SK-N-SH treated with all-trans-retinoic acid at 6 μM for 48 hours (cell line): ENCODE measurements at regions not wholly inside any gene's neighbourhood (a gene's known extent, or its start where the extent isn't known, plus 50 kb on each side); places are given as distances from the start of the nearest gene placed in this dataset.

Experiments
- ATAC-seq: fragments of 200-7000 bp; cut with Tn5 transposase; 3 replicates; pipeline ENCODE4 v1.9.1; 2020; ENCODE audit warnings: mild to moderate bottlenecking, moderate library complexity
- ARNTL ChIP-seq: fragments of 450-650 bp; formaldehyde crosslinking; IDR thresholded peaks from 2 replicates; pipeline ENCODE4 v1.5.0; 2020; ENCODE audit warnings: low read depth, mild to moderate bottlenecking, moderate library complexity, borderline replicate concordance
- CSDC2 ChIP-seq: fragments of 250-450 bp; sonication (Bioruptor Pico); IDR thresholded peaks from 2 replicates; pipeline ENCODE4 v1.5.0; 2020; ENCODE audit warnings: mild to moderate bottlenecking, moderate library complexity
- ESRRG ChIP-seq: fragments of 250-450 bp; sonication (Bioruptor Pico); IDR thresholded peaks from 2 replicates; pipeline ENCODE4 v1.6.1; 2021; ENCODE audit warnings: mild to moderate bottlenecking
- GLIS3 ChIP-seq: fragments of 250-450 bp; sonication (Bioruptor Pico); IDR thresholded peaks from 2 replicates; pipeline ENCODE4 v1.5.0; 2020; ENCODE audit warnings: mild to moderate bottlenecking, moderate library complexity
- OSR1 ChIP-seq: fragments of 250-450 bp; sonication (Bioruptor Pico); IDR thresholded peaks from 2 replicates; pipeline ENCODE4 v1.8.0; 2022; ENCODE audit warnings: moderate library complexity, mild to moderate bottlenecking, inconsistent platforms
- PPARA ChIP-seq: fragments of 250-450 bp; sonication (Bioruptor Pico); IDR thresholded peaks from 2 replicates; pipeline ENCODE4 v1.5.0; 2020; ENCODE audit warnings: mild to moderate bottlenecking, borderline replicate concordance
- RARB ChIP-seq: fragments of 250-450 bp; sonication (Bioruptor Pico); IDR thresholded peaks from 2 replicates; pipeline ENCODE4 v1.8.0; 2021; ENCODE audit warnings: mild to moderate bottlenecking, moderate library complexity
- SNAI2 ChIP-seq: fragments of 250-450 bp; sonication (Bioruptor Pico); IDR thresholded peaks from 2 replicates; pipeline ENCODE4 v1.5.0; 2020; ENCODE audit warnings: mild to moderate bottlenecking, moderate library complexity
- TCF4 ChIP-seq: fragments of 250-450 bp; sonication (Bioruptor Pico); IDR thresholded peaks from 2 replicates; pipeline ENCODE4 v1.8.0; 2021; ENCODE audit warnings: mild to moderate bottlenecking, moderate library complexity, borderline replicate concordance
- TOX ChIP-seq: fragments of 250-450 bp; sonication (Bioruptor Pico); IDR thresholded peaks from 2 replicates; pipeline ENCODE4 v1.8.0; 2021; ENCODE audit warnings: mild to moderate bottlenecking, moderate library complexity, borderline replicate concordance
- ZC3H10 ChIP-seq: fragments of 250-450 bp; sonication (Bioruptor Pico); IDR thresholded peaks from 2 replicates; pipeline ENCODE4 v1.5.1; 2021; ENCODE audit warnings: mild to moderate bottlenecking, moderate library complexity
- ZFP3 ChIP-seq: fragments of 250-450 bp; sonication (Bioruptor Pico); IDR thresholded peaks from 2 replicates; pipeline ENCODE4 v1.5.0; 2020; ENCODE audit warnings: mild to moderate bottlenecking, moderate library complexity
- ZFP30 ChIP-seq: fragments of 450-650 bp; formaldehyde crosslinking; IDR thresholded peaks from 2 replicates; pipeline ENCODE4 v1.5.0; 2022; ENCODE audit warnings: mild to moderate bottlenecking, moderate library complexity
- ZNF565 ChIP-seq: fragments of 450-650 bp; formaldehyde crosslinking; conservative IDR thresholded peaks from 2 replicates; pipeline ENCODE4 v1.5.0; 2020; ENCODE audit warnings: low read depth, mild to moderate bottlenecking, moderate library complexity
- ZNF70 ChIP-seq: fragments of 450-650 bp; formaldehyde crosslinking; IDR thresholded peaks from 2 replicates; pipeline ENCODE4 v1.5.0; 2020; ENCODE audit warnings: mild to moderate bottlenecking, moderate library complexity
- ZNF8 ChIP-seq: fragments of 450-650 bp; formaldehyde crosslinking; IDR thresholded peaks from 2 replicates; pipeline ENCODE4 v1.5.0; 2020; ENCODE audit warnings: mild to moderate bottlenecking, moderate library complexity
- TF ChIP-seq, protein P1 (sequence below): fragments of 250-450 bp; sonication (Bioruptor Pico); IDR thresholded peaks from 2 replicates; pipeline ENCODE4 v1.5.1; 2020; ENCODE audit warnings: low read depth, mild to moderate bottlenecking, moderate library complexity
- TF ChIP-seq, protein P2 (sequence below): fragments of 250-450 bp; sonication (Bioruptor Pico); IDR thresholded peaks from 2 replicates; pipeline ENCODE4 v1.5.1; 2021; ENCODE audit warnings: mild to moderate bottlenecking, moderate library complexity
- TF ChIP-seq, protein P3 (sequence below): fragments of 250-450 bp; sonication (Bioruptor Pico); IDR thresholded peaks from 2 replicates; pipeline ENCODE4 v1.8.0; 2021; ENCODE audit warnings: low read depth, mild to moderate bottlenecking, moderate library complexity, borderline replicate concordance
- TF ChIP-seq, protein P4 (sequence below): fragments of 250-450 bp; sonication (Bioruptor Pico); IDR thresholded peaks from 2 replicates; pipeline ENCODE4 v1.5.0; 2020; ENCODE audit warnings: mild to moderate bottlenecking, moderate library complexity
- TF ChIP-seq, protein P5 (sequence below): fragments of 250-450 bp; sonication (Bioruptor Pico); IDR thresholded peaks from 2 replicates; pipeline ENCODE4 v1.8.0; 2020; ENCODE audit warnings: mild to moderate bottlenecking, moderate library complexity, borderline replicate concordance

DNA sequence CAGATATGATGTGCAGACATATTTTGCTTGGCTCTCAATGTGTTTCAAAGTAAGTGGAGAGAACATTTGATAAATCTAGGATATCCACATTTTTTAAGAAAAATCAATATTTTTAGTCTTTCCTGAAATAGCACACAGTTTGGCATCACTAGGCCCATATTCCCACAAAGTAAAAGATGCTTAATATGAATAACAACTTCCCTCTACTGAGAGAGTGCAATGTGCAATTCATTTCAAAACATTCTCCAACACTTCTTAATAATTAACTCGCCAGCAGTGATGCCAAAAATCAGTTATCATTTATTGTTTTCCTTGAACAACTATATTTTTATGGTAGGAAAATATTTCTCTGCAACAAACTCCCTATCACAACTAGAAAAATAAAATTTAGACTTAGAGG lies 800.2 kb upstream of the MBL2 start:
- TF ChIP-seq, protein P1, sequence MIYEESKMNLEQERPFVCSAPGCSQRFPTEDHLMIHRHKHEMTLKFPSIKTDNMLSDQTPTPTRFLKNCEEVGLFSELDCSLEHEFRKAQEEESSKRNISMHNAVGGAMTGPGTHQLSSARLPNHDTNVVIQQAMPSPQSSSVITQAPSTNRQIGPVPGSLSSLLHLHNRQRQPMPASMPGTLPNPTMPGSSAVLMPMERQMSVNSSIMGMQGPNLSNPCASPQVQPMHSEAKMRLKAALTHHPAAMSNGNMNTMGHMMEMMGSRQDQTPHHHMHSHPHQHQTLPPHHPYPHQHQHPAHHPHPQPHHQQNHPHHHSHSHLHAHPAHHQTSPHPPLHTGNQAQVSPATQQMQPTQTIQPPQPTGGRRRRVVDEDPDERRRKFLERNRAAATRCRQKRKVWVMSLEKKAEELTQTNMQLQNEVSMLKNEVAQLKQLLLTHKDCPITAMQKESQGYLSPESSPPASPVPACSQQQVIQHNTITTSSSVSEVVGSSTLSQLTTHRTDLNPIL = no peak
- no peak for TF ChIP-seq GLIS3 (CRISPR knock-in tag)
- TF ChIP-seq RARB (CRISPR knock-in tag) = no peak
- TF ChIP-seq ARNTL (CRISPR knock-in tag) = no peak
- TF ChIP-seq TOX (CRISPR knock-in tag) = no peak
- TF ChIP-seq ESRRG (CRISPR knock-in tag) = no peak
- TF ChIP-seq, protein P2, sequence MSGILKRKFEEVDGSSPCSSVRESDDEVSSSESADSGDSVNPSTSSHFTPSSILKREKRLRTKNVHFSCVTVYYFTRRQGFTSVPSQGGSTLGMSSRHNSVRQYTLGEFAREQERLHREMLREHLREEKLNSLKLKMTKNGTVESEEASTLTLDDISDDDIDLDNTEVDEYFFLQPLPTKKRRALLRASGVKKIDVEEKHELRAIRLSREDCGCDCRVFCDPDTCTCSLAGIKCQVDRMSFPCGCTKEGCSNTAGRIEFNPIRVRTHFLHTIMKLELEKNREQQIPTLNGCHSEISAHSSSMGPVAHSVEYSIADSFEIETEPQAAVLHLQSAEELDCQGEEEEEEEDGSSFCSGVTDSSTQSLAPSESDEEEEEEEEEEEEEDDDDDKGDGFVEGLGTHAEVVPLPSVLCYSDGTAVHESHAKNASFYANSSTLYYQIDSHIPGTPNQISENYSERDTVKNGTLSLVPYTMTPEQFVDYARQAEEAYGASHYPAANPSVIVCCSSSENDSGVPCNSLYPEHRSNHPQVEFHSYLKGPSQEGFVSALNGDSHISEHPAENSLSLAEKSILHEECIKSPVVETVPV = no peak
- TF ChIP-seq, all 23 proteins: peak for 0
- no peak for ATAC-seq

DNA sequence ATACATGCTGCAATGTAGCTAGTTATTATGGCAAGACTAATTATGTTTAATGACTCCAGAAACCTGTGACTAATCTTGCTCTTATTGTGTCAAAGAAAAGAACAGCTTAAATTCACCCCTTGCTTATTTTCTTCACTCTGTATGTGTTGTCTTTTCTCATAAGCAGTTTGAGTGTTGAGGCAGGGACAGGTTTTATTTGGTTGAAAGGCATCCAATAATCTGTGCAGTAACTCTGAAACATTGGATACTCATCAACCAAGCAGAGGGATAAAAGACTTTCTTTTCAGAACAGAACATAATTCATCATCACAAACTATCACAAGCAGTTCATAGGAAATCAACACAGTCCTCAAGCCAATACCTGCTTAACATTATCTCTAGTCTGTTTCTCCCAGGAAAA lies 797.6 kb upstream of the MBL2 start:
- TF ChIP-seq, protein P3, sequence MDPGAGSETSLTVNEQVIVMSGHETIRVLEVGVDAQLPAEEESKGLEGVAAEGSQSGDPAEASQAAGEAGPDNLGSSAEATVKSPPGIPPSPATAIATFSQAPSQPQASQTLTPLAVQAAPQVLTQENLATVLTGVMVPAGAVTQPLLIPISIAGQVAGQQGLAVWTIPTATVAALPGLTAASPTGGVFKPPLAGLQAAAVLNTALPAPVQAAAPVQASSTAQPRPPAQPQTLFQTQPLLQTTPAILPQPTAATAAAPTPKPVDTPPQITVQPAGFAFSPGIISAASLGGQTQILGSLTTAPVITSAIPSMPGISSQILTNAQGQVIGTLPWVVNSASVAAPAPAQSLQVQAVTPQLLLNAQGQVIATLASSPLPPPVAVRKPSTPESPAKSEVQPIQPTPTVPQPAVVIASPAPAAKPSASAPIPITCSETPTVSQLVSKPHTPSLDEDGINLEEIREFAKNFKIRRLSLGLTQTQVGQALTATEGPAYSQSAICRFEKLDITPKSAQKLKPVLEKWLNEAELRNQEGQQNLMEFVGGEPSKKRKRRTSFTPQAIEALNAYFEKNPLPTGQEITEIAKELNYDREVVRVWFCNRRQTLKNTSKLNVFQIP (CRISPR knock-in tag) = no peak
- TF ChIP-seq SNAI2 (no peak), CSDC2 (CRISPR knock-in tag) (no peak), TOX (CRISPR knock-in tag) (no peak), ESRRG (CRISPR knock-in tag) (no peak), ZNF70 (CRISPR knock-in tag) (no peak), OSR1 (CRISPR knock-in tag) (no peak), ZC3H10 (CRISPR knock-in tag) (no peak), ZFP3 (CRISPR knock-in tag) (no peak), ZNF565 (CRISPR knock-in tag) (no peak), GLIS3 (CRISPR knock-in tag) (no peak), RARB (CRISPR knock-in tag) (no peak), ZFP30 (CRISPR knock-in tag) (no peak), PPARA (CRISPR knock-in tag) (no peak), ZNF8 (CRISPR knock-in tag) (no peak)
- TF ChIP-seq, protein P4, sequence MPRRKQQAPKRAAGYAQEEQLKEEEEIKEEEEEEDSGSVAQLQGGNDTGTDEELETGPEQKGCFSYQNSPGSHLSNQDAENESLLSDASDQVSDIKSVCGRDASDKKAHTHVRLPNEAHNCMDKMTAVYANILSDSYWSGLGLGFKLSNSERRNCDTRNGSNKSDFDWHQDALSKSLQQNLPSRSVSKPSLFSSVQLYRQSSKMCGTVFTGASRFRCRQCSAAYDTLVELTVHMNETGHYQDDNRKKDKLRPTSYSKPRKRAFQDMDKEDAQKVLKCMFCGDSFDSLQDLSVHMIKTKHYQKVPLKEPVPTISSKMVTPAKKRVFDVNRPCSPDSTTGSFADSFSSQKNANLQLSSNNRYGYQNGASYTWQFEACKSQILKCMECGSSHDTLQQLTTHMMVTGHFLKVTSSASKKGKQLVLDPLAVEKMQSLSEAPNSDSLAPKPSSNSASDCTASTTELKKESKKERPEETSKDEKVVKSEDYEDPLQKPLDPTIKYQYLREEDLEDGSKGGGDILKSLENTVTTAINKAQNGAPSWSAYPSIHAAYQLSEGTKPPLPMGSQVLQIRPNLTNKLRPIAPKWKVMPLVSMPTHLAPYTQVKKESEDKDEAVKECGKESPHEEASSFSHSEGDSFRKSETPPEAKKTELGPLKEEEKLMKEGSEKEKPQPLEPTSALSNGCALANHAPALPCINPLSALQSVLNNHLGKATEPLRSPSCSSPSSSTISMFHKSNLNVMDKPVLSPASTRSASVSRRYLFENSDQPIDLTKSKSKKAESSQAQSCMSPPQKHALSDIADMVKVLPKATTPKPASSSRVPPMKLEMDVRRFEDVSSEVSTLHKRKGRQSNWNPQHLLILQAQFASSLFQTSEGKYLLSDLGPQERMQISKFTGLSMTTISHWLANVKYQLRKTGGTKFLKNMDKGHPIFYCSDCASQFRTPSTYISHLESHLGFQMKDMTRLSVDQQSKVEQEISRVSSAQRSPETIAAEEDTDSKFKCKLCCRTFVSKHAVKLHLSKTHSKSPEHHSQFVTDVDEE (CRISPR knock-in tag) = no peak
- TF ChIP-seq, protein P1 = no peak
- TF ChIP-seq, protein P5, sequence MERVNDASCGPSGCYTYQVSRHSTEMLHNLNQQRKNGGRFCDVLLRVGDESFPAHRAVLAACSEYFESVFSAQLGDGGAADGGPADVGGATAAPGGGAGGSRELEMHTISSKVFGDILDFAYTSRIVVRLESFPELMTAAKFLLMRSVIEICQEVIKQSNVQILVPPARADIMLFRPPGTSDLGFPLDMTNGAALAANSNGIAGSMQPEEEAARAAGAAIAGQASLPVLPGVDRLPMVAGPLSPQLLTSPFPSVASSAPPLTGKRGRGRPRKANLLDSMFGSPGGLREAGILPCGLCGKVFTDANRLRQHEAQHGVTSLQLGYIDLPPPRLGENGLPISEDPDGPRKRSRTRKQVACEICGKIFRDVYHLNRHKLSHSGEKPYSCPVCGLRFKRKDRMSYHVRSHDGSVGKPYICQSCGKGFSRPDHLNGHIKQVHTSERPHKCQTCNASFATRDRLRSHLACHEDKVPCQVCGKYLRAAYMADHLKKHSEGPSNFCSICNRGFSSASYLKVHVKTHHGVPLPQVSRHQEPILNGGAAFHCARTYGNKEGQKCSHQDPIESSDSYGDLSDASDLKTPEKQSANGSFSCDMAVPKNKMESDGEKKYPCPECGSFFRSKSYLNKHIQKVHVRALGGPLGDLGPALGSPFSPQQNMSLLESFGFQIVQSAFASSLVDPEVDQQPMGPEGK (CRISPR knock-in tag) = no peak

DNA sequence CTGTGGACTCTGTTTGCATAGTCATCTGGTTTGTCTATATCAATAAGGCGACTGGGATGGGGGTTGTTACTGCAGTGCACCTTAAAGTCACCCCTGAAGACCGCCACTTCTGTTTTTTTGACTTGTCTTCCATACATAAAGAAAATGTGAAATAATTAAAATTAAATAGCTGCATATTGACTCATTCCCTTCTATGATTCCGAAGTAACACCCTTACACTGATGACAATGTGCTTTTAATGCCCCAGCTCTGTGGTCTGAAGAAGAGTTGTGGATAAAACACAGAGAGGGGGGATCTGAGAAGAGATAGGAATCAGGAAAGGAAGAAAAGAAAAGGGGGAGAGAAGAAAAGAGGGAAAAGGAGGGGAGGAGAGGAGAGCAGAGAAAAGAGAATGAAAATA lies 796.9 kb upstream of the MBL2 start:
- no peak for ATAC-seq
- TF ChIP-seq ESRRG (CRISPR knock-in tag) (no peak), ZNF565 (CRISPR knock-in tag) (no peak), TOX (CRISPR knock-in tag) (no peak), ZNF70 (CRISPR knock-in tag) (no peak), PPARA (CRISPR knock-in tag) (no peak), RARB (CRISPR knock-in tag) (no peak), GLIS3 (CRISPR knock-in tag) (no peak), TCF4 (CRISPR knock-in tag) (no peak), ZFP30 (CRISPR knock-in tag) (no peak)
- TF ChIP-seq, protein P2 = no peak
- TF ChIP-seq, protein P5 (CRISPR knock-in tag) = no peak
- TF ChIP-seq, protein P3 (CRISPR knock-in tag) = no peak

More for the DNA sequence above, 797.6 kb upstream of the MBL2 start:
- ATAC-seq = no peak
